ENCODE measurements at regions not wholly inside any gene's neighbourhood (a gene's known extent, or its start where the extent isn't known, plus 50 kb on each side); places are given as distances from the start of the nearest gene placed in this dataset.
A peak's percentile ranks its signal among the peaks of the same experiment; 100 is the strongest.

DNA sequence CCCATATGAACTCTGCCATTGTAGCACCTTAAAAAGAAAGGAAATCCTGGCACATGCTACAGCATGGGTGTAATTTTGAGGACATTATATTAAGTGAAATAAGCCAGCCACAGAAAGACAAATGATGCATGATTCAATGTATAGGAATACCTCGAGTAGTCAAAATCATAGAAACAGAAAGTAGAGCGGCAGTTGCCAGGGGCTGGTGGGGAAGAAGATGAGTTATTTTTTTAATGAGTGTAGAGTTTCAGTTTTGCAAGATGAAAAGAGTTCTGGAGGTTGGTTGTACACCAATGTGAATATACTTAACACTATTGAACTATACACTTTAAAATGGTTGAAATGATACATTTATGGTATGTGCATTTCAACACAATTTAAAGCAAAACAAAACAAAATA lies 133.0 kb downstream of the ZDHHC21 start:
- Histone ChIP-seq H3F3A (replicated peaks; ENCODE audit: insufficient read depth) (peaks cover 2% of the 10 kb centered on the region), H3K27me3 (ENCODE audit: insufficient read depth) (no peaks in the 10 kb centered on the region), H3K79me2 (ENCODE audit: insufficient read depth) (no peaks in the 10 kb centered on the region), H3K9ac (no peak overlapping the region), H3K9me3 (no peaks in the 10 kb centered on the region), H3K4me1 (ENCODE audit: control insufficient read depth in 1 of 2, insufficient read depth in 2 of 2, low read depth in 1 of 2, low read length in 1 of 2) (no peaks in the 10 kb centered on the region; a peak in 1 of 4 replicates), H3K4me2 (no peak overlapping the region), H3K4me3 (ENCODE audit: low read depth in 2 of 2, low read length in 1 of 2) (no peak overlapping the region), H3K27ac (ENCODE audit: low read depth in 2 of 2, low read length in 1 of 2) (no peak overlapping the region), H3K9me2 (no peaks in the 10 kb centered on the region), H3K36me3 (replicated peaks in 1 of 2; ENCODE audit: control insufficient read depth in 1 of 2, insufficient read depth in 2 of 2, low read length in 1 of 2) (no peaks in the 10 kb centered on the region), H4K20me1 (ENCODE audit: insufficient read depth) (no peaks in the 10 kb centered on the region), H2AFZ (ENCODE audit: low read depth) (no peak overlapping the region)
- ChIA-PET POLR2A (no interaction called here), CTCF (no interaction called here)
- WGBS (ENCODE audit: low lambda C conversion rate): 75% methylated on average over 2 of the region's 2 CpGs
- DNase-seq: no peak
- TF ChIP-seq RAD21 (IDR thresholded peaks at IDR 0.05; ENCODE audit: low read length) (no peak), ELF1 (IDR thresholded peaks at IDR 0.05) (no peak), GATA2 (CRISPR knock-in tag; IDR thresholded peaks at IDR 0.05) (no peak), JUND (IDR thresholded peaks at IDR 0.05) (no peak), MEF2A (IDR thresholded peaks at IDR 0.05; ENCODE audit: borderline replicate concordance, low read depth) (no peak), RCOR1 (IDR thresholded peaks at IDR 0.05; ENCODE audit: low read length) (no peak), GABPA (IDR thresholded peaks at IDR 0.05; ENCODE audit: low read depth) (no peak), FOXJ3 (CRISPR knock-in tag; IDR thresholded peaks at IDR 0.05) (no peak), SIN3A (IDR thresholded peaks at IDR 0.05; ENCODE audit: borderline replicate concordance, low read depth, low read length) (no peak), CHD2 (IDR thresholded peaks at IDR 0.05; ENCODE audit: low read length, partially characterized antibody) (no peak)
- TF ChIP-seq, protein P1, sequence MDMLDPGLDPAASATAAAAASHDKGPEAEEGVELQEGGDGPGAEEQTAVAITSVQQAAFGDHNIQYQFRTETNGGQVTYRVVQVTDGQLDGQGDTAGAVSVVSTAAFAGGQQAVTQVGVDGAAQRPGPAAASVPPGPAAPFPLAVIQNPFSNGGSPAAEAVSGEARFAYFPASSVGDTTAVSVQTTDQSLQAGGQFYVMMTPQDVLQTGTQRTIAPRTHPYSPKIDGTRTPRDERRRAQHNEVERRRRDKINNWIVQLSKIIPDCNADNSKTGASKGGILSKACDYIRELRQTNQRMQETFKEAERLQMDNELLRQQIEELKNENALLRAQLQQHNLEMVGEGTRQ (IDR thresholded peaks at IDR 0.05; ENCODE audit: borderline replicate concordance, low read depth, low read length): no peak
- TF ChIP-seq, protein P2, sequence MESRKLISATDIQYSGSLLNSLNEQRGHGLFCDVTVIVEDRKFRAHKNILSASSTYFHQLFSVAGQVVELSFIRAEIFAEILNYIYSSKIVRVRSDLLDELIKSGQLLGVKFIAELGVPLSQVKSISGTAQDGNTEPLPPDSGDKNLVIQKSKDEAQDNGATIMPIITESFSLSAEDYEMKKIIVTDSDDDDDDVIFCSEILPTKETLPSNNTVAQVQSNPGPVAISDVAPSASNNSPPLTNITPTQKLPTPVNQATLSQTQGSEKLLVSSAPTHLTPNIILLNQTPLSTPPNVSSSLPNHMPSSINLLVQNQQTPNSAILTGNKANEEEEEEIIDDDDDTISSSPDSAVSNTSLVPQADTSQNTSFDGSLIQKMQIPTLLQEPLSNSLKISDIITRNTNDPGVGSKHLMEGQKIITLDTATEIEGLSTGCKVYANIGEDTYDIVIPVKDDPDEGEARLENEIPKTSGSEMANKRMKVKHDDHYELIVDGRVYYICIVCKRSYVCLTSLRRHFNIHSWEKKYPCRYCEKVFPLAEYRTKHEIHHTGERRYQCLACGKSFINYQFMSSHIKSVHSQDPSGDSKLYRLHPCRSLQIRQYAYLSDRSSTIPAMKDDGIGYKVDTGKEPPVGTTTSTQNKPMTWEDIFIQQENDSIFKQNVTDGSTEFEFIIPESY (IDR thresholded peaks at IDR 0.05; ENCODE audit: borderline replicate concordance, low read depth): no peak
- TF ChIP-seq, protein P3, sequence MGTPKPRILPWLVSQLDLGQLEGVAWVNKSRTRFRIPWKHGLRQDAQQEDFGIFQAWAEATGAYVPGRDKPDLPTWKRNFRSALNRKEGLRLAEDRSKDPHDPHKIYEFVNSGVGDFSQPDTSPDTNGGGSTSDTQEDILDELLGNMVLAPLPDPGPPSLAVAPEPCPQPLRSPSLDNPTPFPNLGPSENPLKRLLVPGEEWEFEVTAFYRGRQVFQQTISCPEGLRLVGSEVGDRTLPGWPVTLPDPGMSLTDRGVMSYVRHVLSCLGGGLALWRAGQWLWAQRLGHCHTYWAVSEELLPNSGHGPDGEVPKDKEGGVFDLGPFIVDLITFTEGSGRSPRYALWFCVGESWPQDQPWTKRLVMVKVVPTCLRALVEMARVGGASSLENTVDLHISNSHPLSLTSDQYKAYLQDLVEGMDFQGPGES (IDR thresholded peaks at IDR 0.05; ENCODE audit: low read depth, low read length): no peak

GRCh38 chr9:14554886-14555285 lies 138.3 kb downstream of the ZDHHC21 start:
- POLR2A ChIA-PET: no interaction called here
- H3K4me2 ChIP-seq: 0 out of 2 replicates have a peak overlapping the region, but pooled peaks have one; percentile 4
- no peaks in the 10 kb centered on the region for H3K27me3 ChIP-seq (ENCODE audit: insufficient read depth)
- H3K9me3 ChIP-seq: no peaks in the 10 kb centered on the region
- no peaks in the 10 kb centered on the region for H3K9me2 ChIP-seq
- TF ChIP-seq RFX5 (IDR thresholded peaks at IDR 0.05; ENCODE audit: low read length): no peak
- TF ChIP-seq, protein P4, sequence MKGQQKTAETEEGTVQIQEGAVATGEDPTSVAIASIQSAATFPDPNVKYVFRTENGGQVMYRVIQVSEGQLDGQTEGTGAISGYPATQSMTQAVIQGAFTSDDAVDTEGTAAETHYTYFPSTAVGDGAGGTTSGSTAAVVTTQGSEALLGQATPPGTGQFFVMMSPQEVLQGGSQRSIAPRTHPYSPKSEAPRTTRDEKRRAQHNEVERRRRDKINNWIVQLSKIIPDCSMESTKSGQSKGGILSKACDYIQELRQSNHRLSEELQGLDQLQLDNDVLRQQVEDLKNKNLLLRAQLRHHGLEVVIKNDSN (IDR thresholded peaks at IDR 0.05; ENCODE audit: borderline replicate concordance, low read depth): no peak
- TF ChIP-seq MEF2A (IDR thresholded peaks at IDR 0.05; ENCODE audit: borderline replicate concordance, low read depth): no peak
- no peak for TF ChIP-seq MXI1 (IDR thresholded peaks at IDR 0.05; ENCODE audit: low read depth, low read length)
- TF ChIP-seq EP300 (IDR thresholded peaks at IDR 0.05; ENCODE audit: borderline replicate concordance in 1 of 2, low read depth in 1 of 2, low read length in 1 of 2): no peak
- no peak for TF ChIP-seq YY1 (IDR thresholded peaks at IDR 0.05; ENCODE audit: low read depth)
- no peak for TF ChIP-seq NRF1 (IDR thresholded peaks at IDR 0.05; ENCODE audit: low read depth, low read length)
- TF ChIP-seq, protein P1 (IDR thresholded peaks at IDR 0.05; ENCODE audit: borderline replicate concordance, low read depth, low read length): no peak
- TF ChIP-seq FOXM1 (IDR thresholded peaks at IDR 0.05; ENCODE audit: low read depth): no peak
- no peak overlapping the region for H3K9ac ChIP-seq
- peak overlapping the region in 1 of 2 experiments; percentile 35; a peak in 1 of 4 replicates for H3K27ac ChIP-seq (ENCODE audit: low read depth in 2 of 2, low read length in 1 of 2)
- H4K20me1 ChIP-seq (ENCODE audit: insufficient read depth): no peaks in the 10 kb centered on the region
- H3K79me2 ChIP-seq (ENCODE audit: insufficient read depth): no peaks in the 10 kb centered on the region
- H3F3A ChIP-seq (replicated peaks; ENCODE audit: insufficient read depth): peaks cover 3% of the 10 kb centered on the region
- H3K36me3 ChIP-seq (replicated peaks in 1 of 2; ENCODE audit: control insufficient read depth in 1 of 2, insufficient read depth in 2 of 2, low read length in 1 of 2): no peaks in the 10 kb centered on the region
- H3K4me3 ChIP-seq (ENCODE audit: low read depth in 2 of 2, low read length in 1 of 2): no peak overlapping the region
- CTCF ChIA-PET: no interaction called here
- H2AFZ ChIP-seq (ENCODE audit: low read depth): peak overlapping the region; percentile 31; the same call in 1 of the 2 replicates
- WGBS (ENCODE audit: low lambda C conversion rate): 78% methylated on average over 4 of the region's 4 CpGs
- DNase-seq: no peak
- H3K4me1 ChIP-seq (ENCODE audit: control insufficient read depth in 1 of 2, insufficient read depth in 2 of 2, low read depth in 1 of 2, low read length in 1 of 2): no peaks in the 10 kb centered on the region; a peak in 1 of 4 replicates
